ENCODE measurements at regions not wholly inside any gene's neighbourhood (a gene's known extent, or its start where the extent isn't known, plus 50 kb on each side); places are given as distances from the start of the nearest gene placed in this dataset.

DNA sequence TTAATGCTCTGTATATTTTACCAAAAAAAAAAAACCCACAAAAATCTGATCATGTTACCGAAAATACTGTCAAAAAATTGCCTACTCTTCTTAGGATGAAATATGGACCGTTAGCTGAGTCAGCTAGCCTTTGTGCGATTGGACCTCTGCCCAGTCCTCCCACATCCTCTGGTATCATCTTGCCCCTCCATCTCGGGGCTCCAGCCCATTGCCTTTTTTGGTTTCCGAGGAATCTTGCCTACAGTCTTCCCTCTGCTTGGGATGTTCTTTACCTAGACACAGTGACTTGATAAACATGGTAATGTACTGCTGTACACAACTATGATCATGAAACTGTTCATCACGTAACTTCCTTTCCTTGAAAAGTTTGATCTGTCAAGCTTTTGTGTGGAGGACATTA lies 371.4 kb downstream of the SV2B start (continued):
- TF ChIP-seq, protein P1, sequence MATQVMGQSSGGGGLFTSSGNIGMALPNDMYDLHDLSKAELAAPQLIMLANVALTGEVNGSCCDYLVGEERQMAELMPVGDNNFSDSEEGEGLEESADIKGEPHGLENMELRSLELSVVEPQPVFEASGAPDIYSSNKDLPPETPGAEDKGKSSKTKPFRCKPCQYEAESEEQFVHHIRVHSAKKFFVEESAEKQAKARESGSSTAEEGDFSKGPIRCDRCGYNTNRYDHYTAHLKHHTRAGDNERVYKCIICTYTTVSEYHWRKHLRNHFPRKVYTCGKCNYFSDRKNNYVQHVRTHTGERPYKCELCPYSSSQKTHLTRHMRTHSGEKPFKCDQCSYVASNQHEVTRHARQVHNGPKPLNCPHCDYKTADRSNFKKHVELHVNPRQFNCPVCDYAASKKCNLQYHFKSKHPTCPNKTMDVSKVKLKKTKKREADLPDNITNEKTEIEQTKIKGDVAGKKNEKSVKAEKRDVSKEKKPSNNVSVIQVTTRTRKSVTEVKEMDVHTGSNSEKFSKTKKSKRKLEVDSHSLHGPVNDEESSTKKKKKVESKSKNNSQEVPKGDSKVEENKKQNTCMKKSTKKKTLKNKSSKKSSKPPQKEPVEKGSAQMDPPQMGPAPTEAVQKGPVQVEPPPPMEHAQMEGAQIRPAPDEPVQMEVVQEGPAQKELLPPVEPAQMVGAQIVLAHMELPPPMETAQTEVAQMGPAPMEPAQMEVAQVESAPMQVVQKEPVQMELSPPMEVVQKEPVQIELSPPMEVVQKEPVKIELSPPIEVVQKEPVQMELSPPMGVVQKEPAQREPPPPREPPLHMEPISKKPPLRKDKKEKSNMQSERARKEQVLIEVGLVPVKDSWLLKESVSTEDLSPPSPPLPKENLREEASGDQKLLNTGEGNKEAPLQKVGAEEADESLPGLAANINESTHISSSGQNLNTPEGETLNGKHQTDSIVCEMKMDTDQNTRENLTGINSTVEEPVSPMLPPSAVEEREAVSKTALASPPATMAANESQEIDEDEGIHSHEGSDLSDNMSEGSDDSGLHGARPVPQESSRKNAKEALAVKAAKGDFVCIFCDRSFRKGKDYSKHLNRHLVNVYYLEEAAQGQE (IDR thresholded peaks at IDR 0.05; ENCODE audit: borderline replicate concordance), result no peak
- TF ChIP-seq, protein P1 (CRISPR knock-in tag; IDR thresholded peaks at IDR 0.05; ENCODE audit: low read depth), result no peak
- no peak for TF ChIP-seq RBM22 (IDR thresholded peaks at IDR 0.05; ENCODE audit: low read depth, low read length, poor library complexity, severe bottlenecking)
- no peak for TF ChIP-seq COPS2 (conservative IDR thresholded peaks at IDR 0.05)
- no peak for TF ChIP-seq WHSC1 (IDR thresholded peaks at IDR 0.05; ENCODE audit: low read length)
- TF ChIP-seq CBX8 (IDR thresholded peaks at IDR 0.05; ENCODE audit: borderline replicate concordance, extremely low read depth, low read depth, low read length, poor library complexity, severe bottlenecking), result no peak
- peak; percentile 52; the same call in 1 of the 2 replicates for TF ChIP-seq RNF2 (IDR thresholded peaks at IDR 0.05)
- TF ChIP-seq, protein P2, sequence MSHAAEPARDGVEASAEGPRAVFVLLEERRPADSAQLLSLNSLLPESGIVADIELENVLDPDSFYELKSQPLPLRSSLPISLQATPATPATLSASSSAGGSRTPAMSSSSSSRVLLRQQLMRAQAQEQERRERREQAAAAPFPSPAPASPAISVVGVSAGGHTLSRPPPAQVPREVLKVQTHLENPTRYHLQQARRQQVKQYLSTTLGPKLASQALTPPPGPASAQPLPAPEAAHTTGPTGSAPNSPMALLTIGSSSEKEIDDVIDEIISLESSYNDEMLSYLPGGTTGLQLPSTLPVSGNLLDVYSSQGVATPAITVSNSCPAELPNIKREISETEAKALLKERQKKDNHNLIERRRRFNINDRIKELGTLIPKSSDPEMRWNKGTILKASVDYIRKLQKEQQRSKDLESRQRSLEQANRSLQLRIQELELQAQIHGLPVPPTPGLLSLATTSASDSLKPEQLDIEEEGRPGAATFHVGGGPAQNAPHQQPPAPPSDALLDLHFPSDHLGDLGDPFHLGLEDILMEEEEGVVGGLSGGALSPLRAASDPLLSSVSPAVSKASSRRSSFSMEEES (CRISPR knock-in tag; IDR thresholded peaks at IDR 0.05), result no peak
- TF ChIP-seq, protein P3, sequence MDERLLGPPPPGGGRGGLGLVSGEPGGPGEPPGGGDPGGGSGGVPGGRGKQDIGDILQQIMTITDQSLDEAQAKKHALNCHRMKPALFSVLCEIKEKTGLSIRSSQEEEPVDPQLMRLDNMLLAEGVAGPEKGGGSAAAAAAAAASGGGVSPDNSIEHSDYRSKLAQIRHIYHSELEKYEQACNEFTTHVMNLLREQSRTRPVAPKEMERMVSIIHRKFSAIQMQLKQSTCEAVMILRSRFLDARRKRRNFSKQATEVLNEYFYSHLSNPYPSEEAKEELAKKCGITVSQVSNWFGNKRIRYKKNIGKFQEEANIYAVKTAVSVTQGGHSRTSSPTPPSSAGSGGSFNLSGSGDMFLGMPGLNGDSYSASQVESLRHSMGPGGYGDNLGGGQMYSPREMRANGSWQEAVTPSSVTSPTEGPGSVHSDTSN (CRISPR knock-in tag; IDR thresholded peaks at IDR 0.05; ENCODE audit: low read depth), result no peak
- TF ChIP-seq, protein P3 (tag; conservative IDR thresholded peaks at IDR 0.05; ENCODE audit: low read depth), result peak; percentile 79
- TF ChIP-seq, protein P4, sequence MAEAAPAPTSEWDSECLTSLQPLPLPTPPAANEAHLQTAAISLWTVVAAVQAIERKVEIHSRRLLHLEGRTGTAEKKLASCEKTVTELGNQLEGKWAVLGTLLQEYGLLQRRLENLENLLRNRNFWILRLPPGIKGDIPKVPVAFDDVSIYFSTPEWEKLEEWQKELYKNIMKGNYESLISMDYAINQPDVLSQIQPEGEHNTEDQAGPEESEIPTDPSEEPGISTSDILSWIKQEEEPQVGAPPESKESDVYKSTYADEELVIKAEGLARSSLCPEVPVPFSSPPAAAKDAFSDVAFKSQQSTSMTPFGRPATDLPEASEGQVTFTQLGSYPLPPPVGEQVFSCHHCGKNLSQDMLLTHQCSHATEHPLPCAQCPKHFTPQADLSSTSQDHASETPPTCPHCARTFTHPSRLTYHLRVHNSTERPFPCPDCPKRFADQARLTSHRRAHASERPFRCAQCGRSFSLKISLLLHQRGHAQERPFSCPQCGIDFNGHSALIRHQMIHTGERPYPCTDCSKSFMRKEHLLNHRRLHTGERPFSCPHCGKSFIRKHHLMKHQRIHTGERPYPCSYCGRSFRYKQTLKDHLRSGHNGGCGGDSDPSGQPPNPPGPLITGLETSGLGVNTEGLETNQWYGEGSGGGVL (CRISPR knock-in tag; IDR thresholded peaks at IDR 0.05), result no peak
- TF ChIP-seq SETDB1 (IDR thresholded peaks at IDR 0.05; ENCODE audit: low read length), result no peak
